Panc1 (cell line): ENCODE measurements at regions not wholly inside any gene's neighbourhood (a gene's known extent, or its start where the extent isn't known, plus 50 kb on each side); places are given as distances from the start of the nearest gene placed in this dataset.
"Not testable (repeated sequence)": the region's sequence is repeated elsewhere in the genome, so short reads cannot be mapped to it uniquely, and the experiment has no call there.

Experiments used
- ATAC-seq: fragments of 200-7000 bp; cut with Tn5 transposase; 2 replicates; pipeline ENCODE4 v1.9.1; 2020; ENCODE audit warnings: mild to moderate bottlenecking, moderate library complexity
- BruUV-seq: library from RNA; stranded (reverse); fragments of 400-500 nt; replicated peaks from 2 replicates; lab custom pipeline; 2021; lab: Mats Ljungman, UMichigan
- CTCF ChIA-PET: fragments of 300-600 bp; sonication (Branson Sonifier 250); formaldehyde crosslinking; loops from one replicate; lab custom pipeline; 2022; ENCODE audit warnings: antibody characterized with exemption; lab: Charles Lee
- POLR2A ChIA-PET: fragments of 300-600 bp; sonication (Branson Sonifier 250); formaldehyde crosslinking; loops from one replicate; lab custom pipeline; 2022; ENCODE audit warnings: antibody characterized with exemption; lab: Charles Lee
- DNase-seq: peaks from one replicate; pipeline ENCODE4 v3.0.0-alpha.2; 2010; ENCODE audit warnings: low read depth, low spot score
- H3K27ac ChIP-seq: 2 replicates; pipeline ENCODE4 v1.5.1; 2011; ENCODE audit warnings: mild to moderate bottlenecking, low read length, inconsistent platforms
- H3K27me3 ChIP-seq: fragments of 200-500 bp; sonication (Bioruptor generic); 2 replicates; pipeline ENCODE4 v1.6.0; 2014; ENCODE audit warnings: low read length, inconsistent platforms; ENCODE audit not compliant: control insufficient read depth, insufficient read depth
- H3K36me3 ChIP-seq: fragments of 200-500 bp; sonication (Bioruptor generic); 2 replicates; pipeline ENCODE4 v1.5.1; 2014; ENCODE audit warnings: inconsistent platforms, mild to moderate bottlenecking, low read length, moderate library complexity; ENCODE audit not compliant: control insufficient read depth, insufficient read depth
- H3K4me1 ChIP-seq: 2 replicates; pipeline ENCODE4 v1.5.1; 2011; ENCODE audit warnings: inconsistent platforms, mild to moderate bottlenecking, low read length, moderate library complexity; ENCODE audit not compliant: control insufficient read depth, insufficient read depth
- H3K4me3 ChIP-seq, 2 experiments: 2 replicates each; pipeline ENCODE4 v1.5.1; 2011 to 2012; ENCODE audit warnings: low read depth in 2 of 2, low read length in 2 of 2, mild to moderate bottlenecking in 2 of 2, inconsistent platforms in 1 of 2, moderate library complexity in 1 of 2
- H3K9me3 ChIP-seq: fragments of 200-500 bp; sonication (Bioruptor generic); 2 replicates; pipeline ENCODE4 v1.5.1; 2014; ENCODE audit warnings: low read depth, mild to moderate bottlenecking, inconsistent platforms, low read length, moderate library complexity; ENCODE audit not compliant: control insufficient read depth, insufficient read depth
- CTCF ChIP-seq: fragments of 450-650 bp; IDR thresholded peaks from 2 replicates; pipeline ENCODE4 v1.5.1; 2017; ENCODE audit warnings: mild to moderate bottlenecking
- TCF7L2 ChIP-seq: IDR thresholded peaks from 2 replicates; pipeline ENCODE4 v1.6.1; 2011; ENCODE audit warnings: mild to moderate bottlenecking, low read depth, low read length, inconsistent platforms
- in situ Hi-C: cut with HindIII; loops from 2 replicates; pipeline ENCODE4 v1.10.0; 2016; ENCODE audit warnings: low sequenced_read_pairs, low pct_unique_long_range_greater_than_20kb
- intact Hi-C: fragments of 100-400 bp; cut with micrococcal nuclease; formaldehyde crosslinking; loops from one replicate; pipeline ENCODE4 v1.10.0; 2022; ENCODE audit not compliant: unreplicated experiment

DNA sequence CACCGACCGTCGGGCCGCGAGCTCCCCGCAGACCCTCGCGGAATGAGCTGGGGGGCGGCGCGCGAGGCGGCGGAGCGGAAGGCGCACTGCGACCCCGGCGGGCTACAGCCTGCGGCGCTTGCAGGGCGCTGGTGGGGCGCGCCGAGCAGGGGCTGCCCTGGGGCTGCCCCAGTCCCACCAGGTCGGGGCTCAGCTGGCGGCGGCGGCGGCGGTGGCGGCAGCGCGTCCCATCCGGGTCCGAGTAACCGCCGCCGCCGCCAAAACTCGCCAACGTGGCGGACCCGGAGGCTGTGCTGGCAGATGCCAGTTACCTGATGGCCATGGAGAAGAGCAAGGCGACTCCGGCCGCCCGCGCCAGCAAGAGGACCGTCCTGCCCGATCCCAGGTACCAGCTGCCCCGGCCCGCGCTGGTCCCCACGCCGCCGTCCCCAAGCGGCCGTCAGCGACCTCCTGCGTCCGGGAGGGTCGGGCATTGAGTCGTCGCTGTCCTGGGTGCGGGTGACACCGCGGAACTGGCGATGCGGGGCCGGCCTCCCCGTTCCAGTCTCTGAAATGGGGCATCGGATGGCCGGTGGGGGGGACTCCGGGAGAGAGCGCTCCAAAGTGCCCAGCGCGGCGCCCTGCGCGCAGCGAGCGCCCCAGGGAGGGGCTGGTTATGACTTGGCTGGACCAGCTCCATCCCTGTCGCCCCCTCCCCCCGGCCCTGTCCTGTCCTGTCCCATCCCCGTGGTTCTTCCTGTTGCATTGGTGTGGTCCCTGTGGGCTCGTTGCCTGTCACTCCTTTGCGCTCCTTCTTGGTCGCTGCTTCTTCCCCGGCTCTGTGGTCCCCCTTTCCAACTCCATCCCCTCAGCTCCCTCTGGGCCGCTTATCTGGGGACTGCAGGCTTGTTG, 63.5 kb downstream of the CRYBB2 start:
- no peaks in the 10 kb centered on the region for H3K36me3 ChIP-seq
- CTCF ChIA-PET: no interaction called here
- peak overlapping the region in 1 of 2 experiments; percentile 5; a peak in 1 of 4 replicates for H3K4me3 ChIP-seq
- H3K9me3 ChIP-seq: no peaks in the 10 kb centered on the region
- peaks cover 2% of the 10 kb centered on the region; the same call in 1 of the 2 replicates for H3K27me3 ChIP-seq
- no peak for TF ChIP-seq TCF7L2
- TF ChIP-seq CTCF: peak; percentile 12; the same call in 1 of the 2 replicates
- DNase-seq: no peak
- no peaks in the 10 kb centered on the region for H3K4me1 ChIP-seq
- POLR2A ChIA-PET: no interaction called here
- intact Hi-C loops: no loop called here
- no TSS peak for BruUV-seq
- H3K27ac ChIP-seq: no peak overlapping the region
- in situ Hi-C loops: no loop called here
- ATAC-seq: peak; percentile 48; the same call in 1 of the 2 replicates

DNA sequence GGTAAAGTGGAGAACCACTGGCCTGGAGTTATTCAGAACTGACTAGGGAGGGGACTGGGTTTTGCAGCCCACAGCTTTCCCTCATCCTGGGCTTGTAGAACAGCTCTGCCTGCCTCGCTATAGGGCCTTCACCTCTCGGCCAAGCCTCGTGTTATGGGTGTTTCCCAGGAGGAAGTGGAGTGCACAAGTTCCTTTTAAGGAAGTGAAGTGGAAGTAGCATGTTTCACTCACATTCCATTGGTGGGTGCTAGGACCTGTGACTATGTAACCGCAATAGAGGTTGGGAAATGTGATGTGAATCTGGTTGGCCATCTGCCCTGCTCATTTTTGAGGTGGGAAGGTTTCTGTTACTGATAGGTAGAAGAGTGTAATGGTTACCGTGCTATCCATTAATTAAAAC, 69.0 kb downstream of the CRYBB2 start:
- in situ Hi-C loops, H3K4me1 ChIP-seq, H3K27me3 ChIP-seq, BruUV-seq, POLR2A ChIA-PET, intact Hi-C loops, H3K4me3 ChIP-seq, ATAC-seq, CTCF ChIA-PET, H3K9me3 ChIP-seq, H3K36me3 ChIP-seq, DNase-seq, H3K27ac ChIP-seq: not testable (repeated sequence)

DNA sequence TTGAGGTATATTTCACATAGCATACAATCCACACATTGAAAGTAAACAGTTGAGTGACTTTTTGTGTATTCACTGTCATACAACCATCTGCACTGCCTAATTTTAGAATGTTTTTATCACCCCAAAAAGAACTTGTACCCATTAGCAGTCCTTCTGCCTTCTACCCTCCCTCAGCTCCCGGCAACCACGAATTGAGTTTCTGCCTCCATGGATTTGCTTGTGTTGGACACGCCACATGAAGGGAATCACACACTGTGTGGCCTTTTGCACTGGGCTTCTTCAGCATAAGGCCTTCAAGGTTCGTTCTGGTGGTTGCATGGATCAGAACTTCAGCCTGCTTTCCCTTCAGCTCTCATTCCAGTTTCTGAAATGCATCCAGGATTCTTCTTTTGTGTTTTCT, 82.5 kb downstream of the CRYBB2 start:
- H3K9me3 ChIP-seq, H3K27me3 ChIP-seq, DNase-seq, H3K4me1 ChIP-seq, in situ Hi-C loops, H3K27ac ChIP-seq, ATAC-seq, BruUV-seq, H3K4me3 ChIP-seq, H3K36me3 ChIP-seq, POLR2A ChIA-PET, CTCF ChIA-PET, intact Hi-C loops: not testable (repeated sequence)

- H3K4me1 ChIP-seq, BruUV-seq, POLR2A ChIA-PET, H3K36me3 ChIP-seq, CTCF ChIA-PET, H3K27ac ChIP-seq, intact Hi-C loops, DNase-seq, H3K4me3 ChIP-seq, H3K27me3 ChIP-seq, H3K9me3 ChIP-seq, ATAC-seq, in situ Hi-C loops: not testable (repeated sequence)
These were observed 90.1 kb downstream of the CRYBB2 start for GRCh38 chr22:25309586-25309985.

- CTCF ChIA-PET: not testable (repeated sequence)
These were observed 92.5 kb downstream of the CRYBB2 start for GRCh38 chr22:25311924-25312323.

More at GRCh38 chr22:25311924-25312323, 92.5 kb downstream of the CRYBB2 start:
- H3K27me3 ChIP-seq, DNase-seq, in situ Hi-C loops, H3K4me3 ChIP-seq, POLR2A ChIA-PET, ATAC-seq, H3K4me1 ChIP-seq, H3K27ac ChIP-seq, intact Hi-C loops, H3K9me3 ChIP-seq, H3K36me3 ChIP-seq, BruUV-seq: not testable (repeated sequence)
